CD8-positive, alpha-beta memory T cell (primary cell): ENCODE measurements at regions not wholly inside any gene's neighbourhood (a gene's known extent, or its start where the extent isn't known, plus 50 kb on each side); places are given as distances from the start of the nearest gene placed in this dataset.
"Not testable (repeated sequence)": the region's sequence is repeated elsewhere in the genome, so short reads cannot be mapped to it uniquely, and the experiment has no call there.

Experiments
- CTCF ChIA-PET: fragments of 350-600 bp; sonication (Branson Sonifier 250); formaldehyde crosslinking; loops from one replicate; lab custom pipeline; 2021; ENCODE audit warnings: antibody characterized with exemption; lab: Charles Lee
- POLR2A ChIA-PET: fragments of 350-600 bp; sonication (Branson Sonifier 250); formaldehyde crosslinking; loops from one replicate; lab custom pipeline; 2021; ENCODE audit warnings: antibody characterized with exemption; lab: Charles Lee
- DNase-seq, 5 donors: peaks; one replicate each; pipeline versions ENCODE4 v3.0.0 to v3.0.0-alpha.2; 2020 to 2022; ENCODE audit warnings: mixed read lengths in 1 of 5
- H3K27ac ChIP-seq: one replicate; pipeline ENCODE4 v1.7.0; 2013; ENCODE audit warnings: low read depth, mild to moderate bottlenecking, low read length, moderate library complexity
- H3K27me3 ChIP-seq: 2 replicates; pipeline ENCODE4 v1.7.0; 2013; ENCODE audit warnings: low read length, mild to moderate bottlenecking; ENCODE audit not compliant: insufficient read depth, poor library complexity, severe bottlenecking
- H3K36me3 ChIP-seq: 2 replicates; pipeline ENCODE4 v1.7.0; 2013; ENCODE audit warnings: mild to moderate bottlenecking, low read length, moderate library complexity; ENCODE audit not compliant: insufficient read depth
- H3K4me1 ChIP-seq: 2 replicates; pipeline ENCODE4 v1.7.0; 2013; ENCODE audit warnings: mild to moderate bottlenecking, low read length, moderate library complexity; ENCODE audit not compliant: insufficient read depth
- H3K4me3 ChIP-seq: 2 replicates; pipeline ENCODE4 v1.7.0; 2013; ENCODE audit warnings: mild to moderate bottlenecking, low read length
- H3K9me3 ChIP-seq: 2 replicates; pipeline ENCODE4 v1.7.0; 2013; ENCODE audit warnings: mild to moderate bottlenecking, low read length
- H3K27ac Mint-ChIP-seq, 8 donors: one replicate each; pipeline ENCODE4 v1.8.0; 2020 to 2021; ENCODE audit warnings: mixed read lengths in 8 of 8, mild to moderate bottlenecking in 6 of 8, inconsistent platforms in 3 of 8, moderate library complexity in 3 of 8
- H3K27me3 Mint-ChIP-seq, 2 donors: one replicate each; pipeline ENCODE4 v1.8.0; 2020 to 2021; ENCODE audit warnings: mixed read lengths in 2 of 2, mild to moderate bottlenecking in 1 of 2, moderate library complexity in 1 of 2
- H3K36me3 Mint-ChIP-seq, 3 donors: one replicate each; pipeline ENCODE4 v1.8.0; 2020 to 2021; ENCODE audit warnings: mixed read lengths in 3 of 3, inconsistent platforms in 1 of 3, mild to moderate bottlenecking in 1 of 3
- H3K4me1 Mint-ChIP-seq, 3 donors: one replicate each; pipeline ENCODE4 v1.8.0; 2020 to 2021; ENCODE audit warnings: mixed read lengths in 3 of 3, inconsistent platforms in 1 of 3, mild to moderate bottlenecking in 1 of 3
- H3K4me3 Mint-ChIP-seq, 7 donors: one replicate each; pipeline ENCODE4 v1.8.0; 2020 to 2021; ENCODE audit warnings: mixed read lengths in 7 of 7, mild to moderate bottlenecking in 6 of 7, moderate library complexity in 4 of 7, inconsistent platforms in 2 of 7
- H3K9me3 Mint-ChIP-seq, 5 donors: one replicate each; pipeline ENCODE4 v1.8.0; 2020 to 2022; ENCODE audit warnings: mixed read lengths in 5 of 5, mild to moderate bottlenecking in 3 of 5, moderate library complexity in 2 of 5, inconsistent platforms in 1 of 5

- ChIA-PET POLR2A (no interaction called here), CTCF (no interaction called here)
- H3K27me3 ChIP-seq: no peaks in the 10 kb centered on the region
- no peak overlapping the region for H3K4me3 Mint-ChIP-seq
- no peak for DNase-seq
- H3K4me3 ChIP-seq: no peak overlapping the region
- H3K27ac ChIP-seq: no peak overlapping the region
- peaks cover 0 to 3% (median 2%) of the 10 kb centered on the region in 5 donors for H3K9me3 Mint-ChIP-seq
- no peaks in the 10 kb centered on the region for H3K9me3 ChIP-seq
- peaks cover 0 to 3% (median 0%) of the 10 kb centered on the region in 3 donors for H3K36me3 Mint-ChIP-seq
- H3K4me1 ChIP-seq: no peaks in the 10 kb centered on the region
- H3K27ac Mint-ChIP-seq: no peak overlapping the region
- H3K36me3 ChIP-seq: no peaks in the 10 kb centered on the region
- H3K27me3 Mint-ChIP-seq: no peaks in the 10 kb centered on the region
- no peaks in the 10 kb centered on the region for H3K4me1 Mint-ChIP-seq
Observed at GRCh38 chr5:111820072-111820471, 63.1 kb upstream of the NREP start.

DNA sequence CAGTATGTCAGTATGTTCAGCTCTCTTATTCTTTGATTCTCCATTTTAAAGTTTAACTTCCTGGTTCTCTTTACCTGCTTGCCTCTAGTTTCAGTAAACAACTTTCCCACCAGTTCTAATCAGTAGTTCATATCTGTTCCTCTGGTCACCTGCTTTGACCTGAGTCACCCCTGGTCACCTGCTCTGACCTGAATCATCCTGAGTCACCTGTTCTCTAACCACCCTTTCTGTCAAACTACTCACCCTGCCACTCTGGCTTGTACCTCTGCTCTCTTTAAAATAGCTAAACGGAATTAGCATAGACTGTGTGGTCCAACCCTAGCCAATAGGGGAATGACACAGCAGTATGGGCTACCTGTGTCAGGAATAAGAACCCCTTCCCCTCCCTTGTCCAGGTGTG lies 62.0 kb upstream of the NREP start:
- H3K36me3 ChIP-seq, H3K9me3 Mint-ChIP-seq, H3K27ac ChIP-seq, H3K4me1 Mint-ChIP-seq, H3K4me3 Mint-ChIP-seq, H3K4me1 ChIP-seq, CTCF ChIA-PET, H3K9me3 ChIP-seq, POLR2A ChIA-PET, DNase-seq, H3K36me3 Mint-ChIP-seq, H3K4me3 ChIP-seq, H3K27me3 ChIP-seq, H3K27me3 Mint-ChIP-seq: not testable (repeated sequence)
- H3K27ac Mint-ChIP-seq: peak overlapping the region in 1 of 8 donors; percentile 1

GRCh38 chr5:111813537-111813936 lies 56.5 kb upstream of the NREP start:
- no peaks in the 10 kb centered on the region for H3K9me3 ChIP-seq
- Mint-ChIP-seq H3K9me3 (peaks cover 0 to 2% (median 0%) of the 10 kb centered on the region in 5 donors), H3K4me3 (no peak overlapping the region), H3K27ac (no peak overlapping the region), H3K36me3 (no peaks in the 10 kb centered on the region), H3K27me3 (no peaks in the 10 kb centered on the region), H3K4me1 (no peaks in the 10 kb centered on the region)
- no peak overlapping the region for H3K4me3 ChIP-seq
- DNase-seq: no peak
- H3K36me3 ChIP-seq: no peaks in the 10 kb centered on the region
- no peak overlapping the region for H3K27ac ChIP-seq
- CTCF ChIA-PET: no interaction called here
- H3K4me1 ChIP-seq: no peaks in the 10 kb centered on the region
- H3K27me3 ChIP-seq: no peaks in the 10 kb centered on the region
- POLR2A ChIA-PET: no interaction called here

- Histone ChIP-seq H3K27me3 (no peaks in the 10 kb centered on the region), H3K9me3 (no peaks in the 10 kb centered on the region), H3K4me3 (no peak overlapping the region), H3K36me3 (no peaks in the 10 kb centered on the region), H3K4me1 (no peaks in the 10 kb centered on the region), H3K27ac (no peak overlapping the region)
- Mint-ChIP-seq H3K9me3 (no peaks in the 10 kb centered on the region), H3K27me3 (no peaks in the 10 kb centered on the region), H3K4me1 (no peaks in the 10 kb centered on the region), H3K27ac (no peak overlapping the region), H3K4me3 (no peak overlapping the region), H3K36me3 (no peaks in the 10 kb centered on the region)
- POLR2A ChIA-PET: no interaction called here
- CTCF ChIA-PET: no interaction called here
- DNase-seq: no peak
Observed at GRCh38 chr5:111810112-111810511, 53.1 kb upstream of the NREP start.
